SH-SY5Y (cell line): ENCODE measurements at regions not wholly inside any gene's neighbourhood (a gene's known extent, or its start where the extent isn't known, plus 50 kb on each side); places are given as distances from the start of the nearest gene placed in this dataset.

Experiments
- GATA2 ChIP-seq: IDR thresholded peaks from 2 replicates; pipeline ENCODE4 v1.6.1; 2011; ENCODE audit warnings: mild to moderate bottlenecking, low read depth, low read length
- GATA3 ChIP-seq: IDR thresholded peaks from 2 replicates; pipeline ENCODE4 v1.6.1; 2011; ENCODE audit warnings: low read depth, mild to moderate bottlenecking, low read length, moderate library complexity

- TF ChIP-seq GATA3 (no peak), GATA2 (no peak)
These were observed 618.8 kb downstream of the HINT1 start for GRCh38 chr5:130546211-130546610.
